OCI-LY7 (cell line): ENCODE measurements at regions not wholly inside any gene's neighbourhood (a gene's known extent, or its start where the extent isn't known, plus 50 kb on each side); places are given as distances from the start of the nearest gene placed in this dataset.

Experiments used
- BruUV-seq: library from RNA; stranded (reverse); fragments of 400-500 nt; replicated peaks from 2 replicates; lab custom pipeline; 2021; lab: Mats Ljungman, UMichigan
- CTCF ChIA-PET: fragments of 300-600 bp; sonication (Branson Sonifier 250); formaldehyde crosslinking; loops from one replicate; lab custom pipeline; 2022; ENCODE audit warnings: antibody characterized with exemption; ENCODE audit not compliant: unreplicated experiment; lab: Charles Lee
- POLR2A ChIA-PET: fragments of 300-600 bp; sonication (Branson Sonifier 250); formaldehyde crosslinking; loops from one replicate; lab custom pipeline; 2022; ENCODE audit warnings: antibody characterized with exemption; lab: Charles Lee
- DNase-seq: peaks from one replicate; pipeline ENCODE4 v3.0.0-alpha.2; 2015; ENCODE audit warnings: low spot score
- H2AFZ ChIP-seq: fragments of 200-600 bp; sonication (generic), shearing (Covaris generic); 2 replicates; pipeline ENCODE4 v1.6.1; 2014; ENCODE audit warnings: mild to moderate bottlenecking, antibody characterized with exemption, low read length, moderate library complexity
- H3K27ac ChIP-seq: fragments of 200-600 bp; sonication (generic); 2 replicates; pipeline ENCODE4 v1.5.1; 2014; ENCODE audit warnings: mixed run types, low read depth, mild to moderate bottlenecking, moderate library complexity, low read length, inconsistent platforms; ENCODE audit not compliant: poor library complexity, severe bottlenecking
- H3K36me3 ChIP-seq: fragments of 200-600 bp; sonication (generic); 2 replicates; pipeline ENCODE4 v1.6.1; 2014; ENCODE audit warnings: mild to moderate bottlenecking, antibody characterized with exemption, low read length, moderate library complexity, mixed read lengths; ENCODE audit not compliant: insufficient read depth
- H3K4me1 ChIP-seq: fragments of 200-600 bp; sonication (generic); 2 replicates; pipeline ENCODE4 v1.5.1; 2014; ENCODE audit warnings: mild to moderate bottlenecking, low read length; ENCODE audit not compliant: insufficient read depth, poor library complexity, severe bottlenecking
- H3K4me2 ChIP-seq: fragments of 200-600 bp; sonication (generic); 2 replicates; pipeline ENCODE4 v1.6.1; 2014; ENCODE audit warnings: mild to moderate bottlenecking, low read length
- H3K4me3 ChIP-seq: fragments of 200-600 bp; sonication (generic); 2 replicates; pipeline ENCODE4 v1.5.1; 2014; ENCODE audit warnings: mild to moderate bottlenecking, low read depth, low read length; ENCODE audit not compliant: poor library complexity, severe bottlenecking
- H3K79me2 ChIP-seq: fragments of 200-600 bp; sonication (generic); 2 replicates; pipeline ENCODE4 v1.6.1; 2016; ENCODE audit warnings: low read depth, mild to moderate bottlenecking, low read length, moderate library complexity, mixed read lengths; ENCODE audit not compliant: insufficient read depth
- H3K9me2 ChIP-seq: fragments of 200-600 bp; sonication (generic); 2 replicates; pipeline ENCODE4 v1.6.1; 2016; ENCODE audit warnings: mild to moderate bottlenecking, low read length, mixed read lengths; ENCODE audit not compliant: insufficient read depth
- H3K9me3 ChIP-seq: fragments of 200-600 bp; sonication (generic); 2 replicates; pipeline ENCODE4 v1.6.1; 2014; ENCODE audit warnings: mild to moderate bottlenecking, mixed run types, low read length, mixed read lengths
- H4K20me1 ChIP-seq: fragments of 200-600 bp; sonication (generic); 2 replicates; pipeline ENCODE4 v1.6.1; 2014; ENCODE audit warnings: mild to moderate bottlenecking, antibody characterized with exemption, low read length, moderate library complexity, mixed read lengths; ENCODE audit not compliant: insufficient read depth
- CTCF ChIP-seq: fragments of 200-600 bp; sonication (generic); conservative IDR thresholded peaks from 2 replicates; pipeline ENCODE4 v1.5.1; 2014; ENCODE audit warnings: mild to moderate bottlenecking, antibody characterized with exemption, low read length, moderate library complexity, mixed read lengths
- EZH2phosphoT487 ChIP-seq: fragments of 200-600 bp; sonication (generic); IDR thresholded peaks from 2 replicates; pipeline ENCODE4 v1.6.1; 2018; ENCODE audit warnings: low read depth, borderline replicate concordance, mild to moderate bottlenecking, mixed run types, antibody characterized with exemption, low read length, moderate library complexity, mixed read lengths
- intact Hi-C: fragments of 100-400 bp; cut with micrococcal nuclease; formaldehyde crosslinking; loops from one replicate; pipeline ENCODE4 v1.10.0; 2022; ENCODE audit not compliant: unreplicated experiment

- no TSS peak for BruUV-seq
- DNase-seq = no peak
- ChIA-PET CTCF (no interaction called here), POLR2A (no interaction called here)
- H4K20me1 ChIP-seq = no peaks in the 10 kb centered on the region
- H3K9me3 ChIP-seq = no peaks in the 10 kb centered on the region
- no peaks in the 10 kb centered on the region for H3K36me3 ChIP-seq
- no peak overlapping the region for H3K27ac ChIP-seq
- H3K4me1 ChIP-seq = no peaks in the 10 kb centered on the region
- TF ChIP-seq CTCF (no peak), EZH2phosphoT487 (no peak)
- H2AFZ ChIP-seq = no peak overlapping the region
- H3K79me2 ChIP-seq = no peaks in the 10 kb centered on the region
- no peak overlapping the region for H3K4me2 ChIP-seq
- intact Hi-C loops = no loop called here
- H3K4me3 ChIP-seq = no peak overlapping the region
- no peaks in the 10 kb centered on the region for H3K9me2 ChIP-seq
Observed at GRCh38 chr17:72379516-72379915, 258.7 kb downstream of the SOX9 start.

- Histone ChIP-seq H3K9me2 (no peaks in the 10 kb centered on the region), H3K27ac (no peak overlapping the region), H2AFZ (no peak overlapping the region), H3K36me3 (no peaks in the 10 kb centered on the region), H3K4me3 (no peak overlapping the region), H3K4me1 (no peaks in the 10 kb centered on the region), H3K4me2 (no peak overlapping the region), H3K9me3 (no peaks in the 10 kb centered on the region), H3K79me2 (no peaks in the 10 kb centered on the region), H4K20me1 (no peaks in the 10 kb centered on the region)
- TF ChIP-seq CTCF (no peak), EZH2phosphoT487 (no peak)
- DNase-seq = no peak
- CTCF ChIA-PET = no interaction called here
- intact Hi-C loops = no loop called here
- POLR2A ChIA-PET = interaction anchor here (0.7 kb wide), 2 partner anchors 18 to 1929 kb away, joined by 3 to 4 read pairs; no protein-coding TSS in a partner anchor
- BruUV-seq = no TSS peak
Observed at GRCh38 chr17:72380120-72380519, 259.3 kb downstream of the SOX9 start.

- H3K4me3 ChIP-seq = no peak overlapping the region
- CTCF ChIA-PET = no interaction called here
Observed at GRCh38 chr17:72380737-72381136, 259.9 kb downstream of the SOX9 start.

More at GRCh38 chr17:72380737-72381136, 259.9 kb downstream of the SOX9 start:
- intact Hi-C loops = no loop called here
- H3K4me2 ChIP-seq = no peak overlapping the region
- H2AFZ ChIP-seq = no peak overlapping the region
- no peaks in the 10 kb centered on the region for H3K9me3 ChIP-seq
- H3K4me1 ChIP-seq = no peaks in the 10 kb centered on the region
- BruUV-seq = no TSS peak
- no peak overlapping the region for H3K27ac ChIP-seq
- no peak for DNase-seq
- no peaks in the 10 kb centered on the region for H3K79me2 ChIP-seq
- H3K36me3 ChIP-seq = no peaks in the 10 kb centered on the region
- H4K20me1 ChIP-seq = no peaks in the 10 kb centered on the region
- POLR2A ChIA-PET = interaction anchor here (0.7 kb wide), 3 partner anchors 18 to 251 kb away, joined by 3 to 4 read pairs (median 4); no protein-coding TSS in a partner anchor
- H3K9me2 ChIP-seq = no peaks in the 10 kb centered on the region
- TF ChIP-seq EZH2phosphoT487 (no peak), CTCF (no peak)
